GM23248 (cell line): ENCODE measurements at regions not wholly inside any gene's neighbourhood (a gene's known extent, or its start where the extent isn't known, plus 50 kb on each side); places are given as distances from the start of the nearest gene placed in this dataset.
"Not testable (repeated sequence)": the region's sequence is repeated elsewhere in the genome, so short reads cannot be mapped to it uniquely, and the experiment has no call there.

Source experiments
- DNase-seq: peaks from one replicate; pipeline ENCODE4 v3.0.0-alpha.2; 2015
- H2AFZ ChIP-seq: fragments of 200-600 bp; sonication (generic); 2 replicates; pipeline ENCODE4 v1.6.1; 2016; ENCODE audit warnings: antibody characterized with exemption
- H3F3A ChIP-seq: fragments of 200-600 bp; sonication (generic); 2 replicates; pipeline ENCODE4 v1.6.1; 2016; ENCODE audit warnings: mild to moderate bottlenecking, antibody characterized with exemption, mixed run types; ENCODE audit not compliant: insufficient read depth
- H3K27ac ChIP-seq: fragments of 200-600 bp; sonication (generic); 2 replicates; pipeline ENCODE4 v1.5.1; 2016; ENCODE audit warnings: mild to moderate bottlenecking
- H3K27me3 ChIP-seq: fragments of 200-600 bp; sonication (generic); replicated peaks from 2 replicates; pipeline ENCODE4 v1.6.1; 2016; ENCODE audit warnings: mild to moderate bottlenecking; ENCODE audit not compliant: insufficient read depth
- H3K36me3 ChIP-seq: fragments of 200-600 bp; sonication (generic); 2 replicates; pipeline ENCODE4 v1.6.1; 2016; ENCODE audit warnings: low read depth, mild to moderate bottlenecking
- H3K4me1 ChIP-seq: fragments of 200-600 bp; sonication (generic); 2 replicates; pipeline ENCODE4 v1.6.1; 2016; ENCODE audit warnings: mild to moderate bottlenecking; ENCODE audit not compliant: insufficient read depth
- H3K4me2 ChIP-seq: fragments of 200-600 bp; sonication (generic); one replicate; pipeline ENCODE4 v1.6.1; 2016; ENCODE audit warnings: mild to moderate bottlenecking; ENCODE audit not compliant: unreplicated experiment
- H3K4me3 ChIP-seq: fragments of 200-600 bp; sonication (generic); 2 replicates; pipeline ENCODE4 v1.5.1; 2016; ENCODE audit warnings: mild to moderate bottlenecking
- H3K79me2 ChIP-seq: fragments of 200-600 bp; sonication (generic); 2 replicates; pipeline ENCODE4 v1.6.1; 2016; ENCODE audit warnings: mild to moderate bottlenecking; ENCODE audit not compliant: insufficient read depth
- H3K9ac ChIP-seq: fragments of 200-600 bp; sonication (generic); 2 replicates; pipeline ENCODE4 v1.6.1; 2016; ENCODE audit warnings: mild to moderate bottlenecking
- H3K9me2 ChIP-seq: fragments of 200-600 bp; sonication (generic); 2 replicates; pipeline ENCODE4 v1.6.1; 2016; ENCODE audit warnings: mixed run types, mild to moderate bottlenecking, moderate library complexity; ENCODE audit not compliant: insufficient read depth
- H3K9me3 ChIP-seq: fragments of 200-600 bp; sonication (generic); one replicate; pipeline ENCODE4 v1.6.1; 2017; ENCODE audit warnings: low read depth
- H4K20me1 ChIP-seq: fragments of 200-600 bp; sonication (generic); 2 replicates; pipeline ENCODE4 v1.6.0; 2016; ENCODE audit not compliant: insufficient read depth
- EZH2 ChIP-seq: fragments of 200-600 bp; sonication (generic); IDR thresholded peaks from 2 replicates; pipeline ENCODE4 v1.6.1; 2018; ENCODE audit warnings: antibody characterized with exemption, mild to moderate bottlenecking; ENCODE audit not compliant: insufficient read depth, poor library complexity, severe bottlenecking
- EZH2phosphoT487 ChIP-seq: fragments of 200-600 bp; sonication (generic); IDR thresholded peaks from 2 replicates; pipeline ENCODE4 v1.6.1; 2018; ENCODE audit warnings: antibody characterized with exemption, moderate library complexity, mild to moderate bottlenecking, low read depth; ENCODE audit not compliant: insufficient read depth
- WGBS, 2 experiments: methylation state at CpG; one replicate each; pipeline ENCODE4 v1.1.6; 2015 to 2017; ENCODE audit warnings: low lambda C conversion rate in 2 of 2, low coverage in 1 of 2; ENCODE audit errors: missing lambda C conversion rate in 2 of 2; 5-methylcytosine and 5-hydroxymethylcytosine counted together
- in situ Hi-C: fragments of 300-500 bp; cut with MboI; formaldehyde crosslinking; loops from 2 replicates; pipeline ENCODE4 v1.15.0; 2020

- no peak for DNase-seq
- H3K9me2 ChIP-seq = no peaks in the 10 kb centered on the region
- H3K27me3 ChIP-seq = no peaks in the 10 kb centered on the region
- no peak overlapping the region for H2AFZ ChIP-seq
- H3F3A ChIP-seq = no peaks in the 10 kb centered on the region
- no peak overlapping the region for H3K9ac ChIP-seq
- H3K79me2 ChIP-seq = no peaks in the 10 kb centered on the region
- 9 to 11% methylated on average over 2 of the region's 2 CpGs for WGBS, 2 experiments
- no peak for TF ChIP-seq EZH2
- TF ChIP-seq EZH2phosphoT487 = no peak
- no peaks in the 10 kb centered on the region for H4K20me1 ChIP-seq
- no peaks in the 10 kb centered on the region for H3K9me3 ChIP-seq
- in situ Hi-C loops = no loop called here
- no peak overlapping the region for H3K27ac ChIP-seq
- H3K4me2 ChIP-seq = no peak overlapping the region
- H3K4me3 ChIP-seq = no peak overlapping the region
- H3K4me1 ChIP-seq = no peaks in the 10 kb centered on the region
- no peaks in the 10 kb centered on the region for H3K36me3 ChIP-seq
Measured at GRCh38 chr1:194437135-194437534, 1250.7 kb upstream of the B3GALT2 start.

GRCh38 chr1:194431121-194431520 is 1244.7 kb upstream of the B3GALT2 start:
- Histone ChIP-seq H3K27me3 (no peaks in the 10 kb centered on the region), H3K4me1 (no peaks in the 10 kb centered on the region), H3K36me3 (no peaks in the 10 kb centered on the region), H4K20me1 (no peaks in the 10 kb centered on the region), H3K9ac (no peak overlapping the region), H3K79me2 (no peaks in the 10 kb centered on the region), H3F3A (no peaks in the 10 kb centered on the region), H3K9me2 (no peaks in the 10 kb centered on the region), H3K9me3 (no peaks in the 10 kb centered on the region), H3K4me2 (no peak overlapping the region), H3K4me3 (no peak overlapping the region), H3K27ac (no peak overlapping the region), H2AFZ (no peak overlapping the region)
- WGBS, 2 experiments = 62 to 66% methylated on average over 19 to 21 of the region's 21 CpGs
- in situ Hi-C loops = no loop called here
- DNase-seq = no peak
- TF ChIP-seq EZH2phosphoT487 = no peak
- no peak for TF ChIP-seq EZH2

DNA sequence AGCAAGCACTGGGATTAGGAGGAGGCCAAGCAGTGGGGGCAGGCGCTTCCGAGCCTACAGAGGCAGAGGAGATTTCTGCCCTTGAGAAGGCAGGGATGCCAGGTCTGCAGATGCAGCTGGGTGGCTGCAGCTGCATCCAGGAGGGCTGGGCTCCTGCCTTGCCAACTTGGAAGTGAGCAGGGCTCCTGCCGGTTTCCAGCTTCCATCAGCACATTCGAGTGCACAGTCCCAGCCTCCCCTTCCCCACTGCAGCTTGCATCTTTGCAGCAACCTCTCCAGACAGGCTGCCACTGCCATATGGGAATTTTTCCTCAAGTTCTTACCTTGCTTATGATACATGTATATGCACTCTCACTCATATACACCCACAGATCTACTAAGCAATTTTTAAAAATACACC is 1234.3 kb upstream of the B3GALT2 start:
- H3K4me3 ChIP-seq = no peak overlapping the region
- TF ChIP-seq EZH2phosphoT487 = no peak
- no peak for TF ChIP-seq EZH2
- H3K9me2 ChIP-seq = no peaks in the 10 kb centered on the region
- H3K4me2 ChIP-seq = no peak overlapping the region
- H2AFZ ChIP-seq = no peak overlapping the region
- no peaks in the 10 kb centered on the region for H3K9me3 ChIP-seq
- DNase-seq = no peak
- no peak overlapping the region for H3K9ac ChIP-seq
- 8 to 20% methylated on average over 4 of the region's 4 CpGs for WGBS, 2 experiments
- H4K20me1 ChIP-seq = no peaks in the 10 kb centered on the region
- no peaks in the 10 kb centered on the region for H3F3A ChIP-seq
- no peaks in the 10 kb centered on the region for H3K27me3 ChIP-seq
- in situ Hi-C loops = no loop called here
- no peaks in the 10 kb centered on the region for H3K4me1 ChIP-seq
- no peaks in the 10 kb centered on the region for H3K79me2 ChIP-seq
- H3K36me3 ChIP-seq = no peaks in the 10 kb centered on the region
- no peak overlapping the region for H3K27ac ChIP-seq

- H2AFZ ChIP-seq = no peak overlapping the region
- no peaks in the 10 kb centered on the region for H3K9me3 ChIP-seq
- DNase-seq = no peak
- H3K27me3 ChIP-seq = no peaks in the 10 kb centered on the region
- no peaks in the 10 kb centered on the region for H3K4me1 ChIP-seq
- H3K4me2 ChIP-seq = no peak overlapping the region
- TF ChIP-seq EZH2 (no peak), EZH2phosphoT487 (no peak)
- H3K9ac ChIP-seq = no peak overlapping the region
- H3K9me2 ChIP-seq = no peaks in the 10 kb centered on the region
- WGBS, 2 experiments = 0% methylated on average over 1 of the region's 1 CpG
- H3K27ac ChIP-seq = no peak overlapping the region
- H3K79me2 ChIP-seq = no peaks in the 10 kb centered on the region
- no peak overlapping the region for H3K4me3 ChIP-seq
- in situ Hi-C loops = no loop called here
- no peaks in the 10 kb centered on the region for H3F3A ChIP-seq
- H3K36me3 ChIP-seq = no peaks in the 10 kb centered on the region
- H4K20me1 ChIP-seq = no peaks in the 10 kb centered on the region
Measured at GRCh38 chr1:194419721-194420120, 1233.3 kb upstream of the B3GALT2 start.

GRCh38 chr1:194410756-194411155 is 1224.3 kb upstream of the B3GALT2 start:
- H3K9me3 ChIP-seq = no peaks in the 10 kb centered on the region
- H3K9ac ChIP-seq = no peak overlapping the region
- no peak overlapping the region for H3K4me3 ChIP-seq
- H3K9me2 ChIP-seq = no peaks in the 10 kb centered on the region
- TF ChIP-seq EZH2phosphoT487 (no peak), EZH2 (no peak)
- H3K36me3 ChIP-seq = no peaks in the 10 kb centered on the region
- no peak overlapping the region for H3K4me2 ChIP-seq
- no peaks in the 10 kb centered on the region for H3F3A ChIP-seq
- H4K20me1 ChIP-seq = no peaks in the 10 kb centered on the region
- WGBS, 2 experiments = 4 to 6% methylated on average over 1 of the region's 1 CpG
- no peaks in the 10 kb centered on the region for H3K79me2 ChIP-seq
- DNase-seq = no peak
- in situ Hi-C loops = no loop called here
- H3K27ac ChIP-seq = no peak overlapping the region
- H3K27me3 ChIP-seq = no peaks in the 10 kb centered on the region
- H3K4me1 ChIP-seq = no peaks in the 10 kb centered on the region
- no peak overlapping the region for H2AFZ ChIP-seq

DNA sequence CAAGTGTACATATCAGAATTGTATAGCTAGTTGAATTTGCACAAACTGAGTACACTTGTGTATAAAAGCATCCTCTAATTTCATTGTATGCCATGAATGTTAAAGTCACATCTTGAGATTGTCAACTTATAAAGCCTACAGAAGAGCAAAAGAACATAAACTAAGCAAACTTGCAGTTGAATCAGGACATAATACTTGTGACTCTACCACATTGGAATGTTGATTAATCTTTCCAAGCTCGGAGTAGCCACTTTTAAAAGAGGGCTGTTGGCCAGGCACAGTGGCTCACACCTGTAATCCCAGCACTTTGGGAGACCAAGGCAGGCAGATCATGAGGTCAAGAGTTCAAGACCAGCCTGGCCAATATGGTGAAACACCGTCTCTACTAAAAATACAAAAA is 1220.8 kb upstream of the B3GALT2 start:
- H3K4me2 ChIP-seq, H3F3A ChIP-seq, H3K79me2 ChIP-seq, H3K27me3 ChIP-seq, H3K4me1 ChIP-seq, H3K27ac ChIP-seq, H3K9me2 ChIP-seq, in situ Hi-C loops, H2AFZ ChIP-seq, DNase-seq, H4K20me1 ChIP-seq, H3K9ac ChIP-seq, H3K4me3 ChIP-seq, H3K36me3 ChIP-seq, H3K9me3 ChIP-seq: not testable (repeated sequence)
- 19 to 26% methylated on average over 2 of the region's 2 CpGs for WGBS, 2 experiments
